ENCODE measurements at regions not wholly inside any gene's neighbourhood (a gene's known extent, or its start where the extent isn't known, plus 50 kb on each side); places are given as distances from the start of the nearest gene placed in this dataset.

- TF ChIP-seq CTCF (IDR thresholded peaks at IDR 0.05) (no peak), POLR2A (IDR thresholded peaks at IDR 0.05) (no peak), EP300 (IDR thresholded peaks at IDR 0.05) (peak; percentile 57 to 80)
Observed at GRCh38 chr6:6509284-6509683, 79.2 kb upstream of the LY86 start.
